GM18520 (cell line): ENCODE measurements at regions not wholly inside any gene's neighbourhood (a gene's known extent, or its start where the extent isn't known, plus 50 kb on each side); places are given as distances from the start of the nearest gene placed in this dataset.
"Not testable (repeated sequence)": the region's sequence is repeated elsewhere in the genome, so short reads cannot be mapped to it uniquely, and the experiment has no call there.

Experiments
- ATAC-seq: cut with Tn5 transposase; IDR thresholded peaks from one replicate; pipeline ENCODE4 v1.9.1; 2021; ENCODE audit not compliant: unreplicated experiment

GRCh38 chr5:98163796-98164493 is 609.5 kb upstream of the RGMB start:
- no peak for ATAC-seq

- no peak for ATAC-seq
Measured at GRCh38 chr5:98168871-98169270, 604.6 kb upstream of the RGMB start.

GRCh38 chr5:98170994-98171393 is 602.5 kb upstream of the RGMB start:
- no peak for ATAC-seq

GRCh38 chr5:98173334-98173733 is 600.1 kb upstream of the RGMB start:
- no peak for ATAC-seq

- no peak for ATAC-seq
Measured at GRCh38 chr5:98175474-98175873, 598.0 kb upstream of the RGMB start.

GRCh38 chr5:98179791-98180755 is 593.4 kb upstream of the RGMB start:
- no peak for ATAC-seq

- no peak for ATAC-seq
Measured at GRCh38 chr5:98186128-98186527, 587.3 kb upstream of the RGMB start.

GRCh38 chr5:98187945-98188344 is 585.5 kb upstream of the RGMB start:
- no peak for ATAC-seq

- ATAC-seq = not testable (repeated sequence)
Measured at GRCh38 chr5:98190344-98190743, 583.1 kb upstream of the RGMB start.

GRCh38 chr5:98193921-98194760 is 579.3 kb upstream of the RGMB start:
- no peak for ATAC-seq

GRCh38 chr5:98200726-98201541 is 572.5 kb upstream of the RGMB start:
- ATAC-seq = no peak

GRCh38 chr5:98204798-98205197 is 568.7 kb upstream of the RGMB start:
- no peak for ATAC-seq

GRCh38 chr5:98205691-98206461 is 567.6 kb upstream of the RGMB start:
- no peak for ATAC-seq

- ATAC-seq = no peak
Measured at GRCh38 chr5:98206566-98206965, 566.9 kb upstream of the RGMB start.

- no peak for ATAC-seq
Measured at GRCh38 chr5:98209418-98209817, 564.0 kb upstream of the RGMB start.

GRCh38 chr5:98214240-98215051 is 559.0 kb upstream of the RGMB start:
- no peak for ATAC-seq

- ATAC-seq = no peak
Measured at GRCh38 chr5:98217138-98217537, 556.3 kb upstream of the RGMB start.

- no peak for ATAC-seq
Measured at GRCh38 chr5:98218838-98219237, 554.6 kb upstream of the RGMB start.

- ATAC-seq = no peak
Measured at GRCh38 chr5:98227489-98227888, 546.0 kb upstream of the RGMB start.
